Stimulated activated CD4-positive, alpha-beta T cell treated with anti-CD3 and anti-CD28 coated beads, TNF-alpha, amount 100 ng/mL, for 24 hours (primary cell): ENCODE measurements at regions not wholly inside any gene's neighbourhood (a gene's known extent, or its start where the extent isn't known, plus 50 kb on each side); places are given as distances from the start of the nearest gene placed in this dataset.
"Not testable (repeated sequence)": the region's sequence is repeated elsewhere in the genome, so short reads cannot be mapped to it uniquely, and the experiment has no call there.

Source experiments
- DNase-seq, 3 experiments: peaks; one replicate each; pipeline ENCODE4 v3.0.0-alpha.2; 2020; ENCODE audit warnings: low read depth in 3 of 3

DNA sequence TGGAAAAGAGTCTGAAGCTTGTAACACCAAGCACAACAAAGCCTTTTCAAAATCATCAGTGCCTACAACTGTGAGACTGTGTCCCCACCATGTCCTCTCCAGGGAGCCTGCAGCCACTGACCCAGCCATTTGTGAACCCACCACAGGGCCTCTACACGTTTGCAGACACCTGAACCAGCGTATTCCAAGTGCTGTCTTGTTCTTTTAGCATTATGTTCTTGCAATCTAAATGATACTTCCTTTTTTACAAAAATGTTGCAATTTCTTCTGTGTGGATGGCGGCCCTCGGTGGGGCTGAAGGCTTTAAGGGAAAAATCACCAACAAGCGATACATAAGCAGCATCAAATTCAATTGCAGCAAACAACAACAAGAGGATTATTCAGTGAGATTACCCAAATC lies 403.2 kb upstream of the MGMT start:
- DNase-seq, result no peak

DNA sequence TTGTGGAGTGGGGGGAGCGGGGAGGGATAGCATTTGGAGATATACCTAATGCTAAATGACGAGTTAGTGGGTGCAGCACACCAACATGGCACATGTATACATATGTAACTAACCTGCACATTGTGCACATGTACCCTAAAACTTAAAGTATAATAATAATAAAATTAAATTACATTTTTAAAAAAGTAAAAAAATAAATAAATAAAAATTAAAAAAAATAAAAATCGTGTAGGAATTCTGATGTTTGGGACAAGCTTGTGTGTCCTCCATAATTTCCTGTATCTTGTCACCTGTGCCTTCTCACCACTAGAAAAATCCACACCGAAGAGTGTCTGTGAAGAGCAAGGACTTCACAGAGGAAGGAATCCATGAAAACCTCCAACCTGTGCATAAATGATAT lies 400.5 kb upstream of the MGMT start:
- DNase-seq, result not testable (repeated sequence)

DNA sequence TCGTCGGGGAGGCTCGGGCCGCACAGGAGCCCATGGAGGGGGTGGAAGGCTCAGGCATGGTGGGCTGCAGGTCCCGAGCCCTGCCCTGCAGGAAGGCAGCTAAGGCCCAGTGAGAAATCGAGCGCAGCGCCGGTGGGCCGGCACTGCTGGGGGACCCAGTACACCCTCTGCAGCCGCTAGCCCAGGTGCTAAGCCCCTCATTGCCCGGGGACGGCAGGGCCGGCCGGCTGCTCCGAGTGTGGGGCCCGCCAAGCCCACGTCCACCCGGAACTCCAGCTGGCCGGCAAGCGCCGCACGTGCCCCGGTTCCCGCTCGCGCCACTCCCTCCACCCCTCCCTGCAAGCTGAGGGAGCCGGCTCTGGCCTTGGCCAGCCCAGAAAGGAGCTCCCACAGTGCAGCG lies 395.6 kb upstream of the MGMT start:
- not testable (repeated sequence) for DNase-seq

DNA sequence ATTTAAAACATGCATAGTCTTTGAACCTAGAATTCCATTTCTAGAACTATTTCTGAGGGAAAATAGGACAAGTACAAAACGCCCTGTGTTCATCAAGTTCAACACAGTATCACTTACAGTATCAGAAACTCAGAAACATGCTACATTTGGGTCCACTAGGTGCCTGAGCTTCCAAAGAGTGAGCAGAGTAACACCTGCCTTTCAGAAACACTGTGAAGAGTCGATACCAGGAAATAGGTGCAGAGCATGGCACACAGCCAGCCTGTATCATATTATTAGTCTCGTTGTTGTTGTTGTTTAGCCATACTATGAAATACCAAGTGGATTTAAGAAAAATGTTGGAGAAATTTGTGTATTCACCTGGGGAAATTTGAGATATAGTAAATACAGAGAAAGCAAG lies 392.1 kb upstream of the MGMT start:
- no peak for DNase-seq

DNA sequence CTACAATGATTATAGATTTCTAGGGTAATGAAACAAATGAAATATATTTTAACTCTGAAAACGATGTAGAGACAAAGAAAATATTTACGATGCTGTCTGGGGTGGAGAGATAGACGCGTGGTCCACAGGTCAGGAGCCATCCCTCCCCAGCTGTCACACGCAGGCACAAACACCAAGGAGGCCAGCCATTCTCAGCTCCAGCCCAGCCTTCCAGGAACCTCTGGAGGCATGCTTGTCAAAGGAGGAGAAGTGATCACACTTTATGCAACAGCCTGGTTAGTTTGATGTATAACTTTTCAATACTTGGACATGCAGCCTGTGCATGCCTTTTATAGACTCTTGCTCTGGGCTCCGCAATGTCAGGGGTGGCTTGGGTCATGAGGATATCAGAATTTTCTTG lies 391.5 kb upstream of the MGMT start:
- no peak for DNase-seq

DNA sequence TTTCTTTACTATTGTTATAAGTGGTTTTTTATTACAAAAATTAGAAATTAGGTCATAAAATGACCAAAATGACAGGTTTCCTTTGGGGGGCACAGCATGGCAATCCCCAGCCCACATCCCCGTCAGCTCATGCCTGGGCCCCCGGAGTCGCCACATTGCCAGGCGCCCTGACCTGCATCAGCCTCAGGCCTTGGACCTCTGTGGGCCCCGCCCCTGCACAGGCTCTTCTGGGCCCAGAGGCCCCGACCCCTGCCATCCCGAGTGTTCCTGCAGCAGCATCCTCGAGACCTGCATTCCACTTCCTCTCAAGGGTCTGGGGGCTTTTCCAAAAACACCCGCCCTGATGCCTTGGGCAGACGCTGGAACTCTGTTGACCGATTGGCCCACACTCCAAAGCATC lies 391.1 kb upstream of the MGMT start:
- no peak for DNase-seq

DNA sequence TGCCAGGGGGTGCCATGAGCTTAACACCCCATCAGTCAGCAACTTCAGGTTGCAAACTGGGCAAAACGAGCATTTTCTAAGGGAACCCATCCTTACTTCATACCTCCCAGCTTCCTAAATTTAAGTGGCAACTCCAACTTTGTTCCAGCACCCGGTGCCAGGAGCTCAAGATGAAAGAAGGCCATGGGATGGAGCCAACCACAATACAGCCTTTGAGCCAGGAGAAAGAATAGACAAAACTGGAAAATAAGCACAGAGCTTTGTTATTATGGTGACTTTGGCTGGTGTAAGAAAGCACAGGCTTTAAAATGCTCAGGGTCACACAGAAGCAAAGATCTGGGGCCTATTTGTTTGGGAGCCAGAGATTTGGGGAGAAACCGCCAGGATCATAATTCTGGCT lies 388.7 kb upstream of the MGMT start:
- no peak for DNase-seq

DNA sequence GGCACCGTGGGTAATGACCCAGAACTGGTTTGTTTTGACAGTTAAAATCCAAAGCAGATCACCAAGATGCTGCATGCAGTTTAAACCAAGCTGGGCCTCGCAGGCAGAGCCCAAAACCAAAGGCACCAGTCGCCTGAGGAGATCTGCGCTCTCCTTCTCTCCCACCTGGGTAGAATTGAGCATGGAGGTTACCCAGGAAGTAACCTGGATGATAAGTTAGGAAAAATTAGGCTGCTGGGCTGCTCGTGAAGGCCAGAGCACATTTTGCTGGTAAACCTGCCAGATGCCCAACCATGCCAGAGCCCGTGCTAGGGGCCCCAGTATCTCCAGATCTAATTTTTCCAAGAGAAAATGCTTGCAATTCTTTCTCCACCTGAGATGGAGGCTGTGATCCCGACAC lies 388.3 kb upstream of the MGMT start:
- no peak for DNase-seq

DNA sequence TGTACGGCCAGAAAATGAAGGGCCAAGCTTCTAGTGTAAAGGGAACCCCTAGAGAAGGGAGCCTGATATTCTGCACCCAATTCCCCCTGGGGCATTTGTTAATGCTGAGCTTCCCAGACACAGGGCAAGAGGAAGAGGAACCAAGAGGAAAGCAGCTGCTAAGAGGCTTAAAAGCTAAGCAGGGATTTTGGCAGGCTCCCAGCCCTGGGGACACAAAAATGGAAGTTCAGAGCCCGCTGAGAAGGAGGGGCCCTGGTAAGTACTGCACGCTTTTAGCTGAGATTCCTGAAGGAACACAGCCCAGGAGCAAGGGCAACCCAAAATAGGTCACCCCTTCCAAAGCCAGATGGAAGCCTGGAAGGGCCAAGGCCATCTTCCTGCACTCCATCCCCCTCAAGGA lies 387.3 kb upstream of the MGMT start:
- DNase-seq, result no peak

DNA sequence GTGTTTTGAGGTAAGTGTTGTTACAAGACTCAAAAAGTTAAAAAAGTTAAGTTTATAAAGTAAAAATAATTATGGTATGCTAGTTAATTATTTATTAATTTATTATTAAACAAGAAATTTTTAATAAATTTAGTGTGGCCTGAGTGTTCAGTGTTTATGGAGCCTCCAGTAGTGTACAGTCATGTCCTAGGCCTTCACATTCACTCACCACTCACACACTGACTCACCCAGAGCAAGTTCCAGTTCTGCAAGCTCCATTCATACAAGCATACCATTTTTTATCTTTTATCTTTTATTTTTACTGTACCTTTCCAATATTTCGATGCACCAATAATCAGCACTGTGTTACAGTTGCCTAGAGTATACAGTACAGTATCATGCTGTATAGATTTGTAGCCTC lies 381.2 kb upstream of the MGMT start:
- no peak for DNase-seq

DNA sequence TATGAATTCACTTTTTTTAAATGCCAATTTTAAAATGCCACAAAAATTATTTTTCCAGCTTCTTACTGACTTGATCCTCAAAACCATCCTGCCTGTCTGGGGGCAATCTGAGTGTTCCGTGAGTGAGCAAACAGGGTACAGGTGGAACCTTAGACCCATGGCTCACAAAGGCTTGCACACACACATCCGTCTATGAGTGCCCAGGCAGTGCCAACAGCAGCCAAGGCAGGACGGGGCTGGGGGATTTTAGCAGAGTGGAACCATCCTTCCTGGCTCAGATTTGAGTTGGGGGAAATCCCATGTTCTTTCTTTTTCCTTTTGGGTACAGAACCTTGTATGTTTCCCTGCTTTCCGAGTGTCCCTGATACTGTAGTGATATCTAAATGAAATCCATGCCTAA lies 377.7 kb upstream of the MGMT start:
- DNase-seq, result no peak

DNA sequence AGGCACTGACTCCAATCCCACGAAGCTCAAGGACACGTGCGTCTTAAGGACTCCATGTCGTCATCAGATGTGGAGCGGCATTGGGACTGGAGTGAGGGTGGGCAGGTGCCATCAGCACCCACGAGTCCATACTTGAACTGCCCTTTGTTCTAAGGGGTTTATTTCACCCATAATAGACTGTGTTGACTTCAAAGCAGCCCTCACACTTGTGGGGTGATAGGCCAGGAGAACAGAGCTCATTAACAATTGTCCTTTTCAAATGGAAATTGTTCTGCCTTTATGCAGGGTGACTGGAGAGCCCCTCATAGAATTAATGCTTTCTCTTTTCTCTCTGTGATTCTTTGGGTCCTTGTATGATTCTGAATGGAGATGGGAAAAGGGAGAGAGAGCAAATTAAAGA lies 376.9 kb upstream of the MGMT start:
- no peak for DNase-seq

DNA sequence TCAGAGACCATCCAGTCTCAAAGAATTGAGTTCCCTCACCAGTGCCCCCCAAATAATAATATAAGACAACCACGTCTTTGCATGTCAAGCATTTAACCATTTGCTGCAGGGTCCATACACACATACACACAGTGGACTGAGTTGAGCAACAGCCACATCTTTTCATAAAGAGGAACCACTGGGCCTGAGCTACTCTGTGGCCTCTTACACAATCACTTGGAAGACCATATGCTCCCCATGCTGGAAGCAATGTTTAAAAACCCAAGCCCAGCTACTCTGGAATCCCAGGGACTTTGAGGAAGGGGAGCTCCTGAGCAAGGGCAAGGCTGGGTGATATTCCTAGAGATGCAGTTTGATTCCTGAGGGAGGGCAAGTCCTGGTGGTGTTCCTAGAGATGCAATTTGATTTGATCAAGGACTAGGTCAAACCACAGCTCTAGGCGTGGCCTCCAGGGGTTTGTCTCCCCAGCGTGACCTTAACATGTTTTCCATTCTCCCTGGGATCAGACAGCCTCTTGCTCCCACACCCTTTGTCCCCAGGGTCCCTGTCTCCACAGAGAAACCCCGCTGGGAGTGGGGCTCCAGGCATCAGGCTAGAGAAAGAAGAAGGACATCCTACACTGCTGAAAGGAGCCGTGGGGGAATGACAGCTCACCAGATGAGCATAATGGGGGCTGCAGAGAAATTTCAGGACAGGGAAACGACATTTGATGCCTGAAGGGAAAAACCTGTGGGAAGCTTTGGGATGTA lies 376.2 kb upstream of the MGMT start:
- DNase-seq, result no peak

DNA sequence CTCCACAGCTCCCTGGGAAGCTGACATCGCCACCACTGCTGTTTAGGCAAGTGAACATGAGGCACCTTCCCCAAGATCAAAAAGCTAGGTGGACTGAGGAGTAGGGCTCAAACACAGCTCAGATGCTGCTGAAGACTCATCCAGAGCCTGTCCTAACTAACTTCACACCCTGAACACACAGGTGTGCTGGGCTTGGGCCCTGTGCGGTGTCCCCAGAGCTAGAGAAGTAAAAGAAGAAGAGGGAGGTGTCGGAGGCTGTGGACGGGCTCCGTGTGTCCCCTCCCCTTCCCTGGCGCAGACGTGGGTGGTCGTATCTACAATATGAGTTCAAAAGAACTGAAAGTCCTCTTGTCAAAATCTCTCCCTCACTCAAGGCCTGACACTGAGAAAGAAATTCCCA lies 373.4 kb upstream of the MGMT start:
- no peak for DNase-seq

DNA sequence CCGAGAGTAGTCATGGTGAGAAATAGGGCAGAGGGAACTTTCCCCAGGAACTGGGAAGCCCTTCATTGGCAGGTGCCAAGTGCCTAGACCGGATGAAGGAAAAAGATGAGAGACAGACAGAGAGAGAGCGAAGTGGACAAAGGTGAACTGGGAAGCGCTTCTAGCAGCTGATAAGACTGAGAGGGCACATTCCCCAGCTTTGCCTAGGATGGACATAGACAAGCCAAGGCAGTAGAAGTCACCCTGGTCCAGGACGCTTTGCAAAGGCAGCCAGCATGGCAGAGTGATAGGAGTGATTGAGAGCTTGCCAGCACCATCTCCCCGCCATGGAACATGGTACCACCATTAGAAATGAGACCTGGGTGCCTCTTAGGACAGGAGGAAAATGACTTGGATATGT lies 372.8 kb upstream of the MGMT start:
- no peak for DNase-seq

DNA sequence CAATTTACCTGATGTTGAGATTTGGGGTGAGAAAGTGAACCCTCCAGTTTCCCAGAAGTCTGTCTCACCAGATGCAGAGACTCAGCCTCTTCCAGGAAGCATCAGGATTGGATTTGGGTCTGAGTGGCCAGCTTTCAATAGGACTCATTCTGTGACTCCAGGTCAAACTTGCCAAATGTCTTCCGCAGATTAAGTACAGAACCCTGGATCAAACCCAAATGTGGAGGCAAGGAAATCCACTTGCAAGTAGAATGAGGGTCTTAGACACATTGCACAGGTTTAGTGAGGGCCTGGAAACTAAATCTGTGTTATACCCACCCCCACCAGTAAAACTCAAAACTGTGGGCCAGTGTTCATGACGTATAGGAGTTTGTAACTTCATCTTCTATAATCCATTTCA lies 372.2 kb upstream of the MGMT start:
- no peak for DNase-seq

DNA sequence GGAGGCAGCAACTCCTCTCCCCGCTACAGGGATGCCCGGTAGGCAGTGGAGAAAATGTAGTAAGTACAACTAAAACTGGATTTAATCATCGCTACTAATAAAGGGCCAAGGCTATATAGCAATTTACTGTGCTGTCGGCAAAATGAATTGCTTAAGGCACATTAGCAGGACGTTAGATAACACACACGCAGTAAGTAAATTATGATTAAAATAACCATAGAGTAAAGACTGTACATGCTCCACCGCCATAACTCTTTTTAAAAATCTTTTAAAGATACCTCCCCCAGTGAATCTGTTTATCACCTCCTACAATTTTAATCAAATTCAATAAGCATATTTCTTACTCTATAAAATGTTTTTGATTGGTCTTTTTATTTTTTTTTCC lies 371.4 kb upstream of the MGMT start:
- no peak for DNase-seq

DNA sequence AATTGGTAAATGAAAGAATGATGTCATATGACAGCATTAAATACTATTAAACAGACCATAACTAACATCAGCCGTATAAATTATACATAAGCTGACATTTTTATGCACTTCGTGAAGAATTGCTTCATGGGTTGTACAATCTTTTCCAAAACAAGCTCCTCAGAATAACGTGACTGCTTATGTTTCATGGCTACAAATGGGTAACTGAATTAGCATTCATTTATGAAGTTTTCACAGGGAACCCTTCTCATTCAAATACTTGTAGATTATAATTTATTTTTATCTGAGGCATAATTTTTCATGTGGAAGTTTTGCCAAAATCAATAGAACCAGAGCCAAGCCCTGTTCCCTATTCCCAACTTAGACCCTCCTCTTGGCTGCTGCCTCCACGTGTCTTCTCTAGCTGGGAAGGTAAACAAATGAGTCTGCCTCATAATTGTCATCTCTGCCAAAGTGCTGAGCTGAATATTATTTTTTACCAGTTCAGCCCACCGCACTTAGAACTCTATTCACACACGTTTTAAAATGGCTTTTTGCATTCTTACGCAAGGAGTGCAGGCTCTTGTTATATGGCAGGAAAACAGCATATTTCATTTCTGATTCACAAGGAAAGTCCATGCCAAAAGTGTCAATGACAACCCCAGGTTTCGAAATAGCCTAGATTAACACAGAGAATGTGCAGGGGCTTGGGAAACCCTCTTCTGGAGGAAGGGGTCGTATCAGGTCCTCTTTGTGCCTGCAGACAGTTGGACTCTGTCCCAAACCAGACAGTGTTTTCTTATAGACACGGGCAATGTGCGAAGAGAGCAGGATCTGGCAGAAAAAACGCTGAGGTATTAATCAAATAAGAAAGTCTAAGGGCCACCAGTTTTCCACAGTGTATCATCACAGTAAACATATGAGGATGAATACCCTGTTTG lies 370.7 kb upstream of the MGMT start:
- no peak for DNase-seq

DNA sequence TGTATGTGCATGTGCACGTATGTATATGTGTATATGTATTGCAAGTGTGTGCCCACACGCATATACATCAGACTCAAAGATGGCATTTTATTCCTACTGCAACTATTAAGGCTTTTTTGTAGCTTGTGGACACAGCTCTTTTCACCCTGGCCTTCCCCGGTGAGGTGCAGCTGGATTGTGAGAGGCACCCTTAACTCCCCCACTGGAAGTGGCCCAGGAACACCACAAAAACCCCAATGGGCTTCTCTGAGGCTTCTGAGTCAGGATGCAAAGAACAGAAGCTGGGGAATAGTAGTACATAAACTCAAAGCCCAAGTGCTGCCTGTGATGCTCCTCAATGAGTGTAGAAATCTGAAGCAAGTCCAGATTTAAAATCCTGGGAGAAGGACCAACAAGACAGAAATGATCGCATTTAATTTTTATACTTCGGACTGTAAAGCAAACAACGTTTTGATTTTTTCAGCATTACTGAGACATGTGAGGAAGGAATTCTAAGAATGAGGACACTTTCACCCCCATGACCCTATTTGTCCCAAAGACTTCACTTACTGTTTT lies 369.2 kb upstream of the MGMT start:
- no peak for DNase-seq

DNA sequence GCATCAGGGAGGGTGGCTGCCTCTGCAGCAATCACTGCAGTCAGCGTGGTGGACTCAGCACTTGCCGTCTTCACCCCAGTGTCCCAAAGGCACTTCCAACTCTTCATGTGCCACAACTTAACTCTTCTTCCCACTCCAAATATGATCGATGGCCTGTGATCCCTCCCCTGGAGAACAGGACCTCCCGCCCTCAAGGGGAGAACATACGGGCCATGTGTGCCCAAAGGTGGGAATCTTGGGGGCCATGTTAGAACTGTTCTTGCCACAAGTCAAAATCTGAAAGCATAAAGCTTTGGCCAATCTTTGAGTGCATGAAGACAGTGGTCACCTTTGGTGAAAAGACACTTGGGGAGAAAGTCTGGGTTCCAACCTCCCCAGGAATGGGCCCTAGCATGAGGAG lies 368.5 kb upstream of the MGMT start:
- no peak for DNase-seq

DNA sequence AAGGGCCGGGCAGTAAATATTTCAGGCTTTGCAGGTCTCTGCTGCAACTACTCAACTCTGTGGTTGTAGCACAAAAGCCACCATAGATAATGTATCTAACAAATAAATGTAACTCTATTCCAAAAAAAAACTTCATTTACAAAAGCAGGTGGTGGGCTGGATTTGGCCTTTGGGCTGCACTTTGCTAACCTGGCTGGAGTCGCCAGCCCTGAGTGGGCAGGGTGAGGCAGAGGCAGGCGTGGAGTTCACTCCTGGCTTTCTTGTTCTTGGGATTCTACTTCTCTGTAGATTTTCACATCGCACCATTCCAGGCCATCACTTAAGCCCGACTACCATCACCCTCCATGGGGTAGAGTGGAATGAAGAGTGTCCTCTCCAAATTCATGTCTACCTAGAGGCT lies 367.6 kb upstream of the MGMT start:
- DNase-seq, result no peak

DNA sequence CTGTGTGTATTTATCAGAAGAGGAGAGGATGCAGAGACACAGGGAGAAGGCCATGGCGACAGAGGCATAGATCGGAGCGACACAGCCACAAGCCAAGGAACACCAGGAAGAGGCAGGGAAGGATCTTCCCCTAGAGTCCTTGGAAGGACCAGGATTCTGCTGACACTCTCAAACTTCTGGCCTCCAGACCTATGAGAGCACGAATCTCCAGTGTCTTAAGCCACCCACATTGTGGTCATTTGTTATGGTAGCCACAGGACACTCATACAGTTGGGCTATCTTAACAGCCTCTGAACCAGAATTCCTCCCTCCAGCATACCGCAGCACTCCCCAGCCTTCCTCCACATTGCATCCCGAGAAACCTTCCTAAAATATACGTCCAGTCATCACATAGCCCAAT lies 367.0 kb upstream of the MGMT start:
- DNase-seq, result no peak
